DOHH2 (cell line): ENCODE measurements at regions not wholly inside any gene's neighbourhood (a gene's known extent, or its start where the extent isn't known, plus 50 kb on each side); places are given as distances from the start of the nearest gene placed in this dataset.

Source experiments
- H3F3A ChIP-seq: fragments of 200-600 bp; sonication (generic), shearing (Covaris generic); 2 replicates; pipeline ENCODE4 v1.6.0; 2016; ENCODE audit warnings: antibody characterized with exemption, mild to moderate bottlenecking; ENCODE audit not compliant: control insufficient read depth, insufficient read depth
- H3K27ac ChIP-seq: fragments of 200-600 bp; sonication (generic); 2 replicates; pipeline ENCODE4 v1.5.1; 2014; ENCODE audit warnings: low read depth, mild to moderate bottlenecking, low read length, moderate library complexity
- H3K27me3 ChIP-seq: fragments of 200-600 bp; sonication (generic); 2 replicates; pipeline ENCODE4 v1.6.1; 2014; ENCODE audit warnings: mild to moderate bottlenecking, low read length, mixed read lengths; ENCODE audit not compliant: control insufficient read depth
- H3K36me3 ChIP-seq: fragments of 200-600 bp; sonication (generic); 2 replicates; pipeline ENCODE4 v1.6.1; 2014; ENCODE audit warnings: mild to moderate bottlenecking, low read length, moderate library complexity, mixed read lengths; ENCODE audit not compliant: control insufficient read depth
- H3K4me1 ChIP-seq: fragments of 200-600 bp; sonication (generic); 2 replicates; pipeline ENCODE4 v1.6.1; 2014; ENCODE audit warnings: mild to moderate bottlenecking, low read length, mixed read lengths; ENCODE audit not compliant: control insufficient read depth
- H3K4me2 ChIP-seq: fragments of 200-600 bp; sonication (generic); 2 replicates; pipeline ENCODE4 v1.6.0; 2014; ENCODE audit warnings: mild to moderate bottlenecking, low read length, moderate library complexity
- H3K4me3 ChIP-seq: fragments of 200-600 bp; sonication (generic); 2 replicates; pipeline ENCODE4 v1.5.1; 2014; ENCODE audit warnings: mild to moderate bottlenecking, low read length, mixed read lengths
- H3K79me2 ChIP-seq: fragments of 200-600 bp; sonication (generic); 2 replicates; pipeline ENCODE4 v1.6.1; 2014; ENCODE audit warnings: mild to moderate bottlenecking, low read length, mixed read lengths; ENCODE audit not compliant: control insufficient read depth
- H3K9me2 ChIP-seq: fragments of 200-600 bp; sonication (generic); replicated peaks from 2 replicates; pipeline ENCODE4 v1.6.1; 2014; ENCODE audit warnings: mild to moderate bottlenecking, low read length, mixed read lengths; ENCODE audit not compliant: control insufficient read depth
- H3K9me3 ChIP-seq: fragments of 200-600 bp; sonication (generic); 2 replicates; pipeline ENCODE4 v1.6.1; 2014; ENCODE audit warnings: antibody characterized with exemption, low read length, mixed read lengths; ENCODE audit not compliant: control insufficient read depth, insufficient read depth
- H4K20me1 ChIP-seq: fragments of 200-600 bp; sonication (generic); 2 replicates; pipeline ENCODE4 v1.6.0; 2014; ENCODE audit warnings: low read depth, mild to moderate bottlenecking, antibody characterized with exemption, low read length, moderate library complexity; ENCODE audit not compliant: control insufficient read depth, insufficient read depth
- EZH2phosphoT487 ChIP-seq: fragments of 200-600 bp; sonication (generic); IDR thresholded peaks from 2 replicates; pipeline ENCODE4 v1.6.1; 2017; ENCODE audit warnings: borderline replicate concordance, mild to moderate bottlenecking, antibody characterized with exemption, low read length, moderate library complexity, mixed read lengths
- TF ChIP-seq, protein P1 (sequence below): fragments of 200-600 bp; sonication (generic); IDR thresholded peaks from one replicate; pipeline ENCODE4 v1.5.1; 2014; ENCODE audit warnings: antibody characterized with exemption, mild to moderate bottlenecking, low read depth, low read length; ENCODE audit not compliant: poor library complexity, severe bottlenecking

- Histone ChIP-seq H4K20me1 (no peaks in the 10 kb centered on the region), H3K27ac (no peak overlapping the region), H3K4me3 (no peak overlapping the region), H3K4me2 (no peak overlapping the region), H3K27me3 (no peaks in the 10 kb centered on the region), H3K4me1 (no peaks in the 10 kb centered on the region; the same call in 1 of the 2 replicates), H3F3A (no peaks in the 10 kb centered on the region), H3K36me3 (no peaks in the 10 kb centered on the region), H3K9me3 (no peaks in the 10 kb centered on the region), H3K9me2 (no peaks in the 10 kb centered on the region), H3K79me2 (no peaks in the 10 kb centered on the region)
- no peak for TF ChIP-seq EZH2phosphoT487
- TF ChIP-seq, protein P1, sequence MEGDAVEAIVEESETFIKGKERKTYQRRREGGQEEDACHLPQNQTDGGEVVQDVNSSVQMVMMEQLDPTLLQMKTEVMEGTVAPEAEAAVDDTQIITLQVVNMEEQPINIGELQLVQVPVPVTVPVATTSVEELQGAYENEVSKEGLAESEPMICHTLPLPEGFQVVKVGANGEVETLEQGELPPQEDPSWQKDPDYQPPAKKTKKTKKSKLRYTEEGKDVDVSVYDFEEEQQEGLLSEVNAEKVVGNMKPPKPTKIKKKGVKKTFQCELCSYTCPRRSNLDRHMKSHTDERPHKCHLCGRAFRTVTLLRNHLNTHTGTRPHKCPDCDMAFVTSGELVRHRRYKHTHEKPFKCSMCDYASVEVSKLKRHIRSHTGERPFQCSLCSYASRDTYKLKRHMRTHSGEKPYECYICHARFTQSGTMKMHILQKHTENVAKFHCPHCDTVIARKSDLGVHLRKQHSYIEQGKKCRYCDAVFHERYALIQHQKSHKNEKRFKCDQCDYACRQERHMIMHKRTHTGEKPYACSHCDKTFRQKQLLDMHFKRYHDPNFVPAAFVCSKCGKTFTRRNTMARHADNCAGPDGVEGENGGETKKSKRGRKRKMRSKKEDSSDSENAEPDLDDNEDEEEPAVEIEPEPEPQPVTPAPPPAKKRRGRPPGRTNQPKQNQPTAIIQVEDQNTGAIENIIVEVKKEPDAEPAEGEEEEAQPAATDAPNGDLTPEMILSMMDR = no peak
Measured at GRCh38 chr20:23151008-23151703, 65.0 kb upstream of the CD93 start.

DNA sequence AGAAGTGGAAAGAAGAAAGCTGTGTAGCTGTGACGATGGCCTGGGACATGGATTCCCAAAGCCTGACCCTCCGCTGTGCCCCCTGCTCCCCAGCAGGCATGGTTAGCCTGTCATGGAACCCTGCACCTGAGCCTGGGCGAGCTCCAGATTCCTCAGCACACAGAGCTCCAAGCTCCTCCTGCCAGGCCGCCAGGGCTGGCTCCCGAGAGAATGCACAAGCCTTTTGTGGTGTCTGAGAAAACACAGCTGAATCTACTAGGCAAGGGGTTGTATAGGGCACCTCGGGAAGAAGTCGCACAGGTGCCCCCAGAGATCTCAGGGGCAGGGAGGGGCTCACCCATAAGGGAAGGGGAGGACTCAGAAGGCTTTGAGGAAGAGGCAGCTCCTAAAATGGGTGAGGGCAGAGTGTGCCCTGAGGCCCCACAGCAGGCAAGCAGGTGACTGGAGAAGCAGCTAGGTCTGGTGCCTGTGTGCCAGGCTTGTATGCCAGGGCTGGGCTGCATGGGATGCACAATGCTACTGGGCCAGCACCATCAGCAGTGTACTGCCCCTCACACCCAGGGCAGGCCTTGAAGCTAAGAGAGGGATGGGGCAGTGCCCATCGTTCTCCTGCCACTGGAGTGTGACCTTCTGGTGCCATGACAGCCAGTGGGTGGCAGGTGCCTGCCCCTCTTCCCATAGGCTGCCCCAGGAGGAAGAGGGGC is 64.3 kb upstream of the CD93 start:
- no peak for TF ChIP-seq EZH2phosphoT487
- TF ChIP-seq, protein P1 = no peak
- Histone ChIP-seq H3F3A (no peaks in the 10 kb centered on the region), H3K27ac (no peak overlapping the region), H3K9me2 (no peaks in the 10 kb centered on the region), H3K9me3 (no peaks in the 10 kb centered on the region), H3K4me3 (no peak overlapping the region), H3K27me3 (no peaks in the 10 kb centered on the region), H3K79me2 (no peaks in the 10 kb centered on the region), H3K4me1 (no peaks in the 10 kb centered on the region; the same call in 1 of the 2 replicates), H3K36me3 (no peaks in the 10 kb centered on the region), H3K4me2 (no peak overlapping the region), H4K20me1 (no peaks in the 10 kb centered on the region)

GRCh38 chr20:23149623-23150279 is 63.6 kb upstream of the CD93 start:
- Histone ChIP-seq H3K36me3 (no peaks in the 10 kb centered on the region), H3K27me3 (no peaks in the 10 kb centered on the region), H3K4me2 (no peak overlapping the region), H3K4me3 (no peak overlapping the region), H3K27ac (no peak overlapping the region), H3F3A (no peaks in the 10 kb centered on the region), H3K79me2 (no peaks in the 10 kb centered on the region), H3K4me1 (no peaks in the 10 kb centered on the region), H3K9me2 (no peaks in the 10 kb centered on the region), H3K9me3 (no peaks in the 10 kb centered on the region), H4K20me1 (no peaks in the 10 kb centered on the region)
- TF ChIP-seq, protein P1 = no peak
- no peak for TF ChIP-seq EZH2phosphoT487
